ENCODE measurements at regions not wholly inside any gene's neighbourhood (a gene's known extent, or its start where the extent isn't known, plus 50 kb on each side); places are given as distances from the start of the nearest gene placed in this dataset.

DNA sequence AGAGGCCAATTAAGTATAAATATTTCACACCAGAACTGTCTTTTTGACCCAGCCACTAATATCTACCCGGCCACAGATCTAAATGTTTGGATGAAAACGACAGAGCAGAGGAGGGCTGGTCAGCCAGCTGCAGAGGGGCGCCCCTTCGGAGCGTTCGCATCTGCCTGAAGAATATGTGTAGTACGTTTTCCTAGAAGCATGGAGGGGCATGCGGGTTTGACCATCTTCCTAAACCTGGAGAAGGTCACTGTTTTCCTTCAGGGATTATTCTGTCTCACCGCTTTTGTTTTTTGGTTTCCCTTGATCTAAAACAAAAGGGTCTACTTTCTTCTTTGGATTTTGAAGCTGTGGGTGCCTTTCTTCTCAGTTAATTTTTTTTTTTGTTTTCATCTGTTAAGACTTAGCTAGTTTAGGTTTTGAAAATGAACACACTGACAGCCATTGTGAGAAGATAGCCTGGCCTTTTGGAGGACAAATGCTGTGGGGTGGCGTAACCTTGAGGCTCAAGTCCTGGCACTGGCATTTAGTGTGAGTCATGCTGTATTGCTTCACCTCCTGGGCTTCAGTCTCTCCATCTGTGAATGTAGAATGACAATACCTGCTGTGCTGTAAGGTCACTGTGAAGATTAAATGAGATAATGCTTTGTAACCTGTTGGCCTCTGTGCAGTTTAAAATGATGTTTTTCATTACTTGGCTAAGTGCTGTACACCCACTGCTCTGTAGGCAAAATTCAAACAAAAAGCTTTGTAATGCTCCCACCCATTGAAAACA is 74.1 kb upstream of the IRF2BP2 start:
- TF ChIP-seq, protein P1, sequence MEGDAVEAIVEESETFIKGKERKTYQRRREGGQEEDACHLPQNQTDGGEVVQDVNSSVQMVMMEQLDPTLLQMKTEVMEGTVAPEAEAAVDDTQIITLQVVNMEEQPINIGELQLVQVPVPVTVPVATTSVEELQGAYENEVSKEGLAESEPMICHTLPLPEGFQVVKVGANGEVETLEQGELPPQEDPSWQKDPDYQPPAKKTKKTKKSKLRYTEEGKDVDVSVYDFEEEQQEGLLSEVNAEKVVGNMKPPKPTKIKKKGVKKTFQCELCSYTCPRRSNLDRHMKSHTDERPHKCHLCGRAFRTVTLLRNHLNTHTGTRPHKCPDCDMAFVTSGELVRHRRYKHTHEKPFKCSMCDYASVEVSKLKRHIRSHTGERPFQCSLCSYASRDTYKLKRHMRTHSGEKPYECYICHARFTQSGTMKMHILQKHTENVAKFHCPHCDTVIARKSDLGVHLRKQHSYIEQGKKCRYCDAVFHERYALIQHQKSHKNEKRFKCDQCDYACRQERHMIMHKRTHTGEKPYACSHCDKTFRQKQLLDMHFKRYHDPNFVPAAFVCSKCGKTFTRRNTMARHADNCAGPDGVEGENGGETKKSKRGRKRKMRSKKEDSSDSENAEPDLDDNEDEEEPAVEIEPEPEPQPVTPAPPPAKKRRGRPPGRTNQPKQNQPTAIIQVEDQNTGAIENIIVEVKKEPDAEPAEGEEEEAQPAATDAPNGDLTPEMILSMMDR (IDR thresholded peaks at IDR 0.05; ENCODE audit: low read depth, low read length, missing control alignments): no peak
- no peak for DNase-seq (ENCODE audit: low read depth)
- in situ Hi-C loops (cut with HindIII; ENCODE audit: low sequenced_read_pairs): no loop called here
- no peak overlapping the region for H3K4me3 ChIP-seq (ENCODE audit: low read depth, low read length)

DNA sequence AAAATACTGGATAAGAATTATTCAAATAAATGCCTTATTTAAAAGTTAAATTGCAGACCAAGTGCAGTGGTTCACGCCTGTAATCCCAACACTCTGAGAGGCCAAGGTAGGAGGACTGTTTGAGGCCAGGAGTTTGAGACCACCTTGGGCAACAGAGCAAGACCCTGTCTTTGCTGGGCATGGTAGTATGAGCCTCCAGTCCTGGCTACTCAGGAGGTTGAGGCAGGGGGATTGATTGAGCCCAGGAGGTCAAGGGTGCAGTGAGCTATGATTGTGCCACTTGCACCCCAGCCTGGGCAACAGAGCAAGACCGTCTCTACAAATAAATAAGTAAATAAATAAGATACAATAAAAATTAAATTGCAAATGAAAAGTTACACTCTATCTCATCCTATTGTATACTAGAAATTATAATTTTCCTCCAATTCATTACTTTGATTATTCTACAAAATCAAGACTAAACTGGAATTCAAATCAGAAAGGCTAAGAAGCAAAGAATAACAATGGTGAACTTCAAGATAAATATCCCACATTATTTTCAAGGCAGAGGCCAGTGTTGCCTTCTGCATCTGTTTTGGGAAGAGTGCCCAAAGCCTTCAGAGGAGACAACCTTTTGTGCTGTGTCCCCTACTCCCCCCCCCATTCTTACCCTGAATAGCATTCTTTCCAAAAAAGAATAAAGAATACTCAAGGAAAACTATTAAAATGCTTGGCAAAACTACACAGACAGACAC is 73.3 kb upstream of the IRF2BP2 start:
- TF ChIP-seq, protein P1 (IDR thresholded peaks at IDR 0.05; ENCODE audit: low read depth, low read length, missing control alignments): no peak
- DNase-seq (ENCODE audit: low read depth): no peak
- no peak overlapping the region for H3K4me3 ChIP-seq (ENCODE audit: low read depth, low read length)
- in situ Hi-C loops (cut with HindIII; ENCODE audit: low sequenced_read_pairs): no loop called here

DNA sequence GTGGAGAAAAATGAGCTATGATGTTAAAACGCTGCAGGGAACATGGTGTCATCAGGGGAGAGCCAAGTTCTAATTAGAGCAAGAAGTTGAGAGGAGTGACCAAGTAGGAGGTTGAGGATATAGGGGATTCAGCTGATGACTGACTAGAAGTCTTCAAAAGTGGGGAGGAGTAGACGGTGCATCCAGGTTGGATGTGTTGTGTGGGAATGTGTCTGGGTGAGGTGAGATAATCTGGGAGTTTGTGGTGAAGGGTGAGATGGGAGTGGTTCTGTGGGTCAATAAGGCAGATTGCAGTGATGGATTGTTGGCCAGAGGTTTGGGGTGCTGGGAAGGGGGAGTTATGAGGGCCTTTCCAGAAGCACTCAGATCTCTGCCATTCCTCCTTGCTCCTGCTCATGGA is 72.0 kb upstream of the IRF2BP2 start:
- DNase-seq (ENCODE audit: low read depth): no peak
- H3K4me3 ChIP-seq (ENCODE audit: low read depth, low read length): no peak overlapping the region
- in situ Hi-C loops (cut with HindIII; ENCODE audit: low sequenced_read_pairs): no loop called here
- TF ChIP-seq, protein P1 (IDR thresholded peaks at IDR 0.05; ENCODE audit: low read depth, low read length, missing control alignments): no peak

DNA sequence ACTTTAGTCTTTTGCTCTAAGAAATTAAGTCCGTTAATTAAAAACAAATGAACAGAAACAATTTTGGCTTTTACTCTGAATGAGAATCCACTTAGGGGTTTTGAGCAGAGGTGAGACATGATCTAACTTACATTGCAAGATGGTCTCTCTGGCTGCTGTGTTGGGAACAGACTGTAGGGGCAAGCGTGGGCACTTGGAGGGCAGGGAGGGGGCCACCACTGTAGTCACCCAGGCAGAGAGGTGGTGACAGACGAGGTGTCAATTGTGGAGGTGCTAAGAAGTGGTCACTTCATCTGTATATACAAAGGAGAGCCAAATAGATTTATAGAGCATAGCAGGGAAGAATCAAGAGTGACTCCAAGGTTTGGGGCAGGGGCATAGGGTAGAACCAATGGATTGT is 71.1 kb upstream of the IRF2BP2 start:
- no peak for DNase-seq (ENCODE audit: low read depth)
- in situ Hi-C loops (cut with HindIII; ENCODE audit: low sequenced_read_pairs): no loop called here
- H3K4me3 ChIP-seq (ENCODE audit: low read depth, low read length): no peak overlapping the region
- TF ChIP-seq, protein P1 (IDR thresholded peaks at IDR 0.05; ENCODE audit: low read depth, low read length, missing control alignments): no peak

- no peak for DNase-seq (ENCODE audit: low read depth)
- no peak overlapping the region for H3K4me3 ChIP-seq (ENCODE audit: low read depth, low read length)
- in situ Hi-C loops (cut with HindIII; ENCODE audit: low sequenced_read_pairs): no loop called here
- TF ChIP-seq, protein P1 (IDR thresholded peaks at IDR 0.05; ENCODE audit: low read depth, low read length, missing control alignments): no peak
Measured at GRCh38 chr1:234680331-234680904, 70.4 kb upstream of the IRF2BP2 start.

GRCh38 chr1:234676103-234676594 is 66.2 kb upstream of the IRF2BP2 start:
- TF ChIP-seq, protein P1 (IDR thresholded peaks at IDR 0.05; ENCODE audit: low read depth, low read length, missing control alignments): no peak

More at GRCh38 chr1:234676103-234676594, 66.2 kb upstream of the IRF2BP2 start:
- no peak for DNase-seq (ENCODE audit: low read depth)
- no peak overlapping the region for H3K4me3 ChIP-seq (ENCODE audit: low read depth, low read length)
- in situ Hi-C loops (cut with HindIII; ENCODE audit: low sequenced_read_pairs): no loop called here

Data from astrocyte of the cerebellum (primary cell).